Right atrium auricular region (tissue), 2 donors: ENCODE measurements at regions not wholly inside any gene's neighbourhood (a gene's known extent, or its start where the extent isn't known, plus 50 kb on each side); places are given as distances from the start of the nearest gene placed in this dataset.

Experiments used
- DNase-seq: peaks from one replicate; pipeline ENCODE4 v3.0.0-alpha.2; 2019; ENCODE audit warnings: low spot score
- H3K27ac ChIP-seq, 2 donors: fragments of 200-600 bp; sonication (generic); 1 replicate in 1 of 2; 2 replicates in 1 of 2; pipeline ENCODE4 v1.5.1; 2016 to 2019
- H3K27me3 ChIP-seq, 2 donors: fragments of 200-600 bp; sonication (generic); one replicate each; pipeline versions ENCODE4 v1.5.1 to v1.6.0; 2017 to 2019
- H3K36me3 ChIP-seq: fragments of 200-600 bp; sonication (generic); one replicate; pipeline ENCODE4 v1.5.1; 2016
- H3K4me1 ChIP-seq, 2 donors: fragments of 200-600 bp; sonication (generic); one replicate each; pipeline versions ENCODE4 v1.5.1 to v1.6.0; 2017 to 2019
- H3K4me3 ChIP-seq, 2 donors: fragments of 200-600 bp; sonication (generic); 1 replicate in 1 of 2; 2 replicates in 1 of 2; pipeline ENCODE4 v1.5.1; 2017 to 2019; ENCODE audit warnings: mild to moderate bottlenecking in 1 of 2, moderate library complexity in 1 of 2
- H3K9me3 ChIP-seq, 2 donors: fragments of 200-600 bp; sonication (generic); one replicate each; pipeline ENCODE4 v1.5.1; 2019
- TF ChIP-seq, protein P1 (sequence below), 2 donors: fragments of 200-600 bp; sonication (generic); IDR thresholded peaks; one replicate each; pipeline ENCODE4 v1.5.1; 2019; ENCODE audit warnings: antibody characterized with exemption in 2 of 2

- H3K4me1 ChIP-seq, result no peaks in the 10 kb centered on the region
- H3K36me3 ChIP-seq, result no peaks in the 10 kb centered on the region
- TF ChIP-seq, protein P1, sequence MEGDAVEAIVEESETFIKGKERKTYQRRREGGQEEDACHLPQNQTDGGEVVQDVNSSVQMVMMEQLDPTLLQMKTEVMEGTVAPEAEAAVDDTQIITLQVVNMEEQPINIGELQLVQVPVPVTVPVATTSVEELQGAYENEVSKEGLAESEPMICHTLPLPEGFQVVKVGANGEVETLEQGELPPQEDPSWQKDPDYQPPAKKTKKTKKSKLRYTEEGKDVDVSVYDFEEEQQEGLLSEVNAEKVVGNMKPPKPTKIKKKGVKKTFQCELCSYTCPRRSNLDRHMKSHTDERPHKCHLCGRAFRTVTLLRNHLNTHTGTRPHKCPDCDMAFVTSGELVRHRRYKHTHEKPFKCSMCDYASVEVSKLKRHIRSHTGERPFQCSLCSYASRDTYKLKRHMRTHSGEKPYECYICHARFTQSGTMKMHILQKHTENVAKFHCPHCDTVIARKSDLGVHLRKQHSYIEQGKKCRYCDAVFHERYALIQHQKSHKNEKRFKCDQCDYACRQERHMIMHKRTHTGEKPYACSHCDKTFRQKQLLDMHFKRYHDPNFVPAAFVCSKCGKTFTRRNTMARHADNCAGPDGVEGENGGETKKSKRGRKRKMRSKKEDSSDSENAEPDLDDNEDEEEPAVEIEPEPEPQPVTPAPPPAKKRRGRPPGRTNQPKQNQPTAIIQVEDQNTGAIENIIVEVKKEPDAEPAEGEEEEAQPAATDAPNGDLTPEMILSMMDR (IDR thresholded peaks at IDR 0.05), result no peak
- no peak overlapping the region for H3K4me3 ChIP-seq
- no peak overlapping the region for H3K27ac ChIP-seq
- no peak for DNase-seq
- H3K27me3 ChIP-seq, result peaks cover 0 to 3% of the 10 kb centered on the region in 2 donors
- no peaks in the 10 kb centered on the region for H3K9me3 ChIP-seq
These were observed 202.7 kb downstream of the PTPRU start for GRCh38 chr1:29438991-29439390.

DNA sequence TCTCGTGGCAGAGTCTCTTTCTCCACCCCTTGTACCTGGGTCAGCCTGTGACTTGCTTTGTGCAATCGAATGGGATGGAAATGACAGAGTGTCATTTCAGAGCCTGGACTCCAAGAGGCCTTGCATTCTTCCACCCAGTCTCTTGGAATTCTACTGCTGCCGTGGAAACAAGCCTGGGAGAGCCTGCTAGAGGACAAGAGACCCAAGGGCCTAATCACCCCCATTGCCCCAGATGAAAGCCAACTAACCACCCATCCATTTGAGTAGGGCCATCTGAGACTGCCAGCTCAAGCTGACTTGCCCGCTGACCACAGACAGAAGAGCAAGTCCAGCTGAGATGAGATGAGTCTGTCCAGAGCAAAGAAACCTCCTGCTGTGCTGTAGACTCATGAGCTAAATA is 201.6 kb downstream of the PTPRU start:
- DNase-seq, result no peak
- Histone ChIP-seq H3K4me3 (no peak overlapping the region), H3K27ac (no peak overlapping the region), H3K9me3 (no peaks in the 10 kb centered on the region), H3K4me1 (no peaks in the 10 kb centered on the region), H3K27me3 (peaks cover 0 to 3% of the 10 kb centered on the region in 2 donors), H3K36me3 (no peaks in the 10 kb centered on the region)
- TF ChIP-seq, protein P1 (IDR thresholded peaks at IDR 0.05), result no peak

DNA sequence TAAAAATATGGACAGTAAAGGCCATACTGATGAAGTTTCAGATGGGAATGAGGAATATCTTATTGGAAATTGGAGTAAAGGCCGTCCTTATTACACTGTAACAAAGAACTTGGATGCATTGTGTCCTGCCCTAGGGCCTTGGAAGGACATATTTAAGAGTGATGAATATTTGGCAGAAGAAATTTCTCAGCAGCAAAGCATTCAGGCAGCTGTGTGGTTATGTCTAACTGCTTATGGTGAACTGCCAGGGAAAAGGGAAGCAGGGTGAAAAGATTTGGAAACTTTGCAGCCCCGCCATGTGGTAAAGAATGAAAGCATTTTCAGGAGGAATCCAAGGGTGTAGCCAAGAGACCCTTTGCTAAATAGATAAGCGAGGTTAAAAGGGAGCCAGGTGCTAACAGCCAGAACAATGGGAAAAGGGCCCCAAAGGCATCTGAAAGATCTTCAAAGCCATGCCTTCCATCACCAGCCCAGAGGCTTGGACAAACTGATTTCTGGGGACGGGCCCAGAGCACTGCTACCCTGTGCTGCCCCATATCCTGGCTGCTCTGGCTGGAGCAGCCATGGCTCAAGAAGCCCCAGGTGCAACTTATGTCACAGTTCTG is 200.0 kb downstream of the PTPRU start:
- no peak for DNase-seq
- no peak overlapping the region for H3K27ac ChIP-seq
- no peaks in the 10 kb centered on the region for H3K36me3 ChIP-seq
- no peaks in the 10 kb centered on the region for H3K4me1 ChIP-seq
- H3K27me3 ChIP-seq, result peaks cover 0 to 3% of the 10 kb centered on the region in 2 donors
- TF ChIP-seq, protein P1 (IDR thresholded peaks at IDR 0.05), result no peak
- peaks cover 0 to 4% of the 10 kb centered on the region in 2 donors for H3K9me3 ChIP-seq
- H3K4me3 ChIP-seq, result no peak overlapping the region

- H3K9me3 ChIP-seq, result peaks cover 0 to 10% of the 10 kb centered on the region in 2 donors
- TF ChIP-seq, protein P1 (IDR thresholded peaks at IDR 0.05), result no peak
- no peaks in the 10 kb centered on the region for H3K36me3 ChIP-seq
- H3K27me3 ChIP-seq, result peaks cover 0 to 3% of the 10 kb centered on the region in 2 donors
- H3K4me1 ChIP-seq, result no peaks in the 10 kb centered on the region
- H3K27ac ChIP-seq, result no peak overlapping the region
- no peak for DNase-seq
- no peak overlapping the region for H3K4me3 ChIP-seq
These were observed 197.5 kb downstream of the PTPRU start for GRCh38 chr1:29433830-29434229.

DNA sequence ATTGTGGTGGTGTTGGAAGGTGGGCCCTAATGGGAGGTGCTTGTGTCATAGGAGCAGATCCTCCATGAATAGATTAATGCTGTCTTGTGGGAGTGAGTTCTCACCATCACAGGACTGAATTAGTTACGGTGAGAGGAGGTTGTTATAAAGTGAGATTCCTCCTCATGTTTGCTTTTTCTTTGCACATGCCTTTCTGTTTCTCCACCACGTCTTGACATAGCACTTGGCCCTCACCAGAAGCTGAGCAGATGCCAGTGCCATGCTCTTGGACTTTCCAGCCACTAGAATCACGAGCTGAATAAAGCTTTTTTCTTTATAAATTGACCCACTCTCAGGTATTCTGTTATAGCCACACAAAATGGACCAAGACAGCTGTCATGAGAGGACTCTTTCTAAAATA is 194.8 kb downstream of the PTPRU start:
- H3K27ac ChIP-seq, result no peak overlapping the region
- DNase-seq, result no peak
- no peak overlapping the region for H3K4me3 ChIP-seq
- no peaks in the 10 kb centered on the region for H3K36me3 ChIP-seq
- no peaks in the 10 kb centered on the region for H3K27me3 ChIP-seq
- TF ChIP-seq, protein P1 (IDR thresholded peaks at IDR 0.05), result no peak
- H3K9me3 ChIP-seq, result peaks cover 0 to 10% of the 10 kb centered on the region in 2 donors
- H3K4me1 ChIP-seq, result peaks cover 0 to 12% of the 10 kb centered on the region in 2 donors

GRCh38 chr1:29429656-29430055 is 193.3 kb downstream of the PTPRU start:
- H3K4me3 ChIP-seq, result no peak overlapping the region
- TF ChIP-seq, protein P1 (IDR thresholded peaks at IDR 0.05), result no peak
- DNase-seq, result no peak
- H3K9me3 ChIP-seq, result peaks cover 0 to 10% of the 10 kb centered on the region in 2 donors
- H3K27ac ChIP-seq, result no peak overlapping the region
- no peaks in the 10 kb centered on the region for H3K36me3 ChIP-seq
- H3K27me3 ChIP-seq, result no peaks in the 10 kb centered on the region
- peaks cover 0 to 16% of the 10 kb centered on the region in 2 donors for H3K4me1 ChIP-seq
